OCI-LY1 (cell line): ENCODE measurements at regions not wholly inside any gene's neighbourhood (a gene's known extent, or its start where the extent isn't known, plus 50 kb on each side); places are given as distances from the start of the nearest gene placed in this dataset.

Experiments
- EZH2 ChIP-seq: fragments of 200-600 bp; sonication (generic), shearing (Covaris generic); IDR thresholded peaks from 2 replicates; pipeline ENCODE4 v1.8.0; 2017; ENCODE audit warnings: borderline replicate concordance, mixed run types, mild to moderate bottlenecking, antibody characterized with exemption, low read length, moderate library complexity, mixed read lengths
- TF ChIP-seq, protein P1 (sequence below): fragments of 200-600 bp; sonication (generic), shearing (Covaris generic); IDR thresholded peaks from 2 replicates; pipeline ENCODE4 v1.5.1; 2017; ENCODE audit warnings: mild to moderate bottlenecking, antibody characterized with exemption, low read length, moderate library complexity, mixed read lengths

DNA sequence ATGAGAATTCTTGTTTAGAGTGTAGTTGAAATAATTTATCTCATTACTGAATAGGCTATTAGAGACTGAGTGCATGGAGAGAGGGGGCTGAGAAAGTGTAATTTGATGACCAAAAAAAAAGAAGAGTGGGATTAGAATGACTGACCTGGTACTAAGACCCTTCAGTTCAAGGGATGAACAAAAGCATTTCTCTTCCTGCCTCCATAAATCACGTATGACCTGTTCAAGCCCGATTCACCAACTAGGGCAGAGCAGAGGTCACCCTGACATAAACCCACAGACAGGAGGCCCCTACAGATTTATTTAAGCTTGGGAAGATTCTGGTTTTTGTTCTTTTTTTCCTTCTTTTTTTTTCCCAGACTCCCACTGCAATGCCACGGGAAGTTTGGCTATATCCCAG, 123.7 kb upstream of the COP1 start:
- TF ChIP-seq, protein P1, sequence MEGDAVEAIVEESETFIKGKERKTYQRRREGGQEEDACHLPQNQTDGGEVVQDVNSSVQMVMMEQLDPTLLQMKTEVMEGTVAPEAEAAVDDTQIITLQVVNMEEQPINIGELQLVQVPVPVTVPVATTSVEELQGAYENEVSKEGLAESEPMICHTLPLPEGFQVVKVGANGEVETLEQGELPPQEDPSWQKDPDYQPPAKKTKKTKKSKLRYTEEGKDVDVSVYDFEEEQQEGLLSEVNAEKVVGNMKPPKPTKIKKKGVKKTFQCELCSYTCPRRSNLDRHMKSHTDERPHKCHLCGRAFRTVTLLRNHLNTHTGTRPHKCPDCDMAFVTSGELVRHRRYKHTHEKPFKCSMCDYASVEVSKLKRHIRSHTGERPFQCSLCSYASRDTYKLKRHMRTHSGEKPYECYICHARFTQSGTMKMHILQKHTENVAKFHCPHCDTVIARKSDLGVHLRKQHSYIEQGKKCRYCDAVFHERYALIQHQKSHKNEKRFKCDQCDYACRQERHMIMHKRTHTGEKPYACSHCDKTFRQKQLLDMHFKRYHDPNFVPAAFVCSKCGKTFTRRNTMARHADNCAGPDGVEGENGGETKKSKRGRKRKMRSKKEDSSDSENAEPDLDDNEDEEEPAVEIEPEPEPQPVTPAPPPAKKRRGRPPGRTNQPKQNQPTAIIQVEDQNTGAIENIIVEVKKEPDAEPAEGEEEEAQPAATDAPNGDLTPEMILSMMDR: no peak
- TF ChIP-seq EZH2: no peak
